ENCODE measurements at regions not wholly inside any gene's neighbourhood (a gene's known extent, or its start where the extent isn't known, plus 50 kb on each side); places are given as distances from the start of the nearest gene placed in this dataset.

DNA sequence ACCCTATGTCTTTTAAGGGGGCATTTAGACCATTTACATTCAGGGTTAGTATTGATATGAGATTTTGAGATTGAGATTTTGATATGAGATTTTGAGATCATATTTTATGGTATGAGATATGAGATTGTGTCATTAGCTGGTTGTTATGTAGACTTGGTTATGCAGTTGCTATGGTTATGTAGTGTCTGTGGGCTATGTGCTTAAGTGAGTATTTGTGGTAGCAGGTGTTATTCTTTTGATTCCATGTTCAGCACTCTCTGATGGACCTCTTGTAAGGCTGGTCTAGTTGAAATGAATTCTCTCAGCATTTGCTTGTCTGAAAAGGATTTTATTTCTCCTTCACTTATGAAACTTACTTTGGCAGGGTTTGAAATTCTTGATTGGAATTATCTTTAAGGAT is 225.4 kb downstream of the SATB1 start:
- TF ChIP-seq, protein P1, sequence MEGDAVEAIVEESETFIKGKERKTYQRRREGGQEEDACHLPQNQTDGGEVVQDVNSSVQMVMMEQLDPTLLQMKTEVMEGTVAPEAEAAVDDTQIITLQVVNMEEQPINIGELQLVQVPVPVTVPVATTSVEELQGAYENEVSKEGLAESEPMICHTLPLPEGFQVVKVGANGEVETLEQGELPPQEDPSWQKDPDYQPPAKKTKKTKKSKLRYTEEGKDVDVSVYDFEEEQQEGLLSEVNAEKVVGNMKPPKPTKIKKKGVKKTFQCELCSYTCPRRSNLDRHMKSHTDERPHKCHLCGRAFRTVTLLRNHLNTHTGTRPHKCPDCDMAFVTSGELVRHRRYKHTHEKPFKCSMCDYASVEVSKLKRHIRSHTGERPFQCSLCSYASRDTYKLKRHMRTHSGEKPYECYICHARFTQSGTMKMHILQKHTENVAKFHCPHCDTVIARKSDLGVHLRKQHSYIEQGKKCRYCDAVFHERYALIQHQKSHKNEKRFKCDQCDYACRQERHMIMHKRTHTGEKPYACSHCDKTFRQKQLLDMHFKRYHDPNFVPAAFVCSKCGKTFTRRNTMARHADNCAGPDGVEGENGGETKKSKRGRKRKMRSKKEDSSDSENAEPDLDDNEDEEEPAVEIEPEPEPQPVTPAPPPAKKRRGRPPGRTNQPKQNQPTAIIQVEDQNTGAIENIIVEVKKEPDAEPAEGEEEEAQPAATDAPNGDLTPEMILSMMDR (IDR thresholded peaks at IDR 0.05), result no peak
- TF ChIP-seq EZH2 (IDR thresholded peaks at IDR 0.05; ENCODE audit: borderline replicate concordance, insufficient read depth, low read depth, low read length, poor library complexity, severe bottlenecking), result no peak

Measured in B cell (primary cell).